ENCODE measurements at regions not wholly inside any gene's neighbourhood (a gene's known extent, or its start where the extent isn't known, plus 50 kb on each side); places are given as distances from the start of the nearest gene placed in this dataset.
"Not testable (repeated sequence)": the region's sequence is repeated elsewhere in the genome, so short reads cannot be mapped to it uniquely, and the experiment has no call there.

- no peaks in the 10 kb centered on the region for H3K4me1 ChIP-seq
- H3K4me3 ChIP-seq = no peak overlapping the region
- intact Hi-C loops (cut with DNase I) = no loop called here
- TF ChIP-seq POLR2A (IDR thresholded peaks at IDR 0.05) = no peak
- no peak for TF ChIP-seq CTCF (IDR thresholded peaks at IDR 0.05)
- H3K27ac ChIP-seq = no peak overlapping the region
- no peak for DNase-seq
- H3K36me3 ChIP-seq = no peaks in the 10 kb centered on the region
- no peaks in the 10 kb centered on the region for H3K9me3 ChIP-seq
- WGBS, 2 donors = 91 to 97% methylated on average over 9 of the region's 9 CpGs
- no peaks in the 10 kb centered on the region for H3K27me3 ChIP-seq
Measured at GRCh38 chr7:68839014-68839413, 759.3 kb upstream of the AUTS2 start.

DNA sequence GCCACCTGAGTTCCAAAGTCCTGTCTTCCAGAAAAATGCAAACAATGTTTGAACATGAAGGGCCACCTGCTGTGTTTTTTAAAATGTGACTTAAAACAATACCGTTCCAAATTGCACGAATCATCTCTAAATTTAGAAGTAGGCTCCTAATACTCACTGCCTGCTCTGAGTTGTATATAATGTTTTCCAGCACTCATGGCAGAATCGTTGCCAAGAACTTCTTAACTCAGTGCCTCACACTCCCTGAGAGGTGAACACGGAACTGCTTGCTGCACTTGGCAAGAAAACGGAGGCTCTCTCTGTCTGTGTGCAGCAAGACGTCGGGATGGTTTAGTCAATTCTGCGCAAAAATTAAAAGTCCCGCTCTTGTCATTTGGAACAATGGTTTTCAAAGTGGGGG lies 757.3 kb upstream of the AUTS2 start:
- H3K27me3 ChIP-seq = no peaks in the 10 kb centered on the region
- no peaks in the 10 kb centered on the region for H3K36me3 ChIP-seq
- 61 to 66% methylated on average over 9 of the region's 9 CpGs for WGBS, 2 donors
- H3K27ac ChIP-seq = no peak overlapping the region
- no peak overlapping the region for H3K4me3 ChIP-seq
- TF ChIP-seq CTCF (IDR thresholded peaks at IDR 0.05) (no peak), POLR2A (IDR thresholded peaks at IDR 0.05) (no peak)
- DNase-seq = no peak
- H3K9me3 ChIP-seq = peaks cover 0 to 7% (median 0%) of the 10 kb centered on the region in 3 donors
- intact Hi-C loops (cut with DNase I) = no loop called here
- no peaks in the 10 kb centered on the region for H3K4me1 ChIP-seq

DNA sequence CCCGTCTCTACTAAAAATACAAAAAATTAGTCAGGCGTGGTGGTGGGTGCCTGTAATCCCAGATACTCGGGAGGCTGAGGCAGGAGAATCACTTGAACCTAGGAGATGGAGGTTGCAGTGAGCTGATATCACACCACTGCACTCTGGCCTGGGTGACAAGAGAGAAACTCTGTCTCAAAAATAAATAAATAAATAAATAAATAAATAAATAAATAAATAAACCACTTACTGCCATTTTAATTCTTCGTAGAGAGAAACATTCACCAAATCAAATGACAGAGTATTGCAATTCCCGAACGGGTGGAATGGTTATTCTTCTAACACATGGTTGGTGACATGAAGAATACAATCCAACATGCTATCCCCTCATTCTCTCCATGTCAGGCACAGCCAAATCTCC lies 754.3 kb upstream of the AUTS2 start:
- WGBS, 2 donors = 81 to 88% methylated on average over 6 of the region's 6 CpGs

GRCh38 chr7:68846811-68847325 lies 751.4 kb upstream of the AUTS2 start:
- DNase-seq = no peak
- intact Hi-C loops (cut with DNase I) = no loop called here
- Histone ChIP-seq H3K27me3 (no peaks in the 10 kb centered on the region), H3K27ac (no peak overlapping the region), H3K36me3 (no peaks in the 10 kb centered on the region), H3K4me1 (no peaks in the 10 kb centered on the region), H3K4me3 (no peak overlapping the region), H3K9me3 (peaks cover 0 to 11% (median 0%) of the 10 kb centered on the region in 3 donors)
- 75 to 78% methylated on average over 11 to 13 of the region's 13 CpGs for WGBS, 2 donors
- TF ChIP-seq POLR2A (IDR thresholded peaks at IDR 0.05) (no peak), CTCF (IDR thresholded peaks at IDR 0.05) (no peak)

More for the DNA sequence above, 754.3 kb upstream of the AUTS2 start:
- H3K4me1 ChIP-seq; H3K9me3 ChIP-seq; H3K36me3 ChIP-seq; intact Hi-C loops (cut with DNase I); H3K27me3 ChIP-seq; DNase-seq; H3K27ac ChIP-seq; H3K4me3 ChIP-seq: not testable (repeated sequence)

DNA sequence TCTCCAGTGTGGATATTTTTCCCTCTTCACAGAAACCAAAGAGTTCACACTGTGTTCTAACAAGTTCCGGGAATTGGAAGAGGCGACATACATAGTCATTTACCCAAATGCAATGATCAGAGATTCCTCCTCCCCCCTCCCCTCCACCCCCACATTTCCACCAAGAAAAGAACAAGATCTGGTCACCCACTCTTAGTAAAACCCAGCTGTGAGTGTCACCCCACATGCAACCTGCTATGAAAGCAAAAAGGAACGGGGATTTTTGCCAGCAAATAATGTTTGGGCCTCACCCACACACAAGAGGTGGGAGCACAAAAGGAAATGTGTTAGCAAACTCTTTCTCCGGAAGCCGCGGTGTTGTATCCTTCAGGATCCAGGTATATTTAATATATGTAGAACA lies 745.0 kb upstream of the AUTS2 start:
- intact Hi-C loops (cut with DNase I) = no loop called here
- H3K27ac ChIP-seq = no peak overlapping the region
- H3K9me3 ChIP-seq = peaks cover 0 to 3% (median 0%) of the 10 kb centered on the region in 3 donors
- no peaks in the 10 kb centered on the region for H3K4me1 ChIP-seq
- no peaks in the 10 kb centered on the region for H3K36me3 ChIP-seq
- WGBS, 2 donors = 74 to 75% methylated on average over 6 of the region's 6 CpGs
- TF ChIP-seq POLR2A (IDR thresholded peaks at IDR 0.05) (no peak), CTCF (IDR thresholded peaks at IDR 0.05) (no peak)
- H3K27me3 ChIP-seq = no peaks in the 10 kb centered on the region
- DNase-seq = no peak
- no peak overlapping the region for H3K4me3 ChIP-seq

DNA sequence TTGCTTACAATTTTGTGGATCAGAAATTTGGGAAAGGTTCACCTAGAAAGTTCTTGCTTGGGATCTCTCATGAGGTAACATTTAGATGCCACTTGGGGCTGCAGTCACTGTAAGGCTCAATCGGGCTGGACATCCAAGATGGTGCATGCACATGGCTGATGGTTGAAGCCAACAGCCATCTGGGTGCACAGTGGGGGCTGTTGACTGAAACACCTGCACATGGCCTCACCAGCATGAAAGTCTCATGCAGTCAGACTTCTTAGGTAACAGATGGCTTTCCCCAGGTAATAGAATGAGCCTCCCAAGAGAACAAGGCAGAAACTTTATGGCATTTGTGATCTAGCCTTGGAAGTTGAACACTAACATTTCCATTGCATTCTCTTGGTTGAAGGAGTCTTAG lies 740.7 kb upstream of the AUTS2 start:
- no peaks in the 10 kb centered on the region for H3K9me3 ChIP-seq
- no peak for TF ChIP-seq POLR2A (IDR thresholded peaks at IDR 0.05)
- no peak for TF ChIP-seq CTCF (IDR thresholded peaks at IDR 0.05)
- no peak overlapping the region for H3K27ac ChIP-seq
- intact Hi-C loops (cut with DNase I) = no loop called here
- no peaks in the 10 kb centered on the region for H3K27me3 ChIP-seq
- 40 to 86% methylated on average over 1 of the region's 1 CpG for WGBS, 2 donors
- DNase-seq = no peak
- H3K4me1 ChIP-seq = no peaks in the 10 kb centered on the region
- H3K36me3 ChIP-seq = no peaks in the 10 kb centered on the region
- no peak overlapping the region for H3K4me3 ChIP-seq
